OCI-LY7 (cell line): ENCODE measurements at regions not wholly inside any gene's neighbourhood (a gene's known extent, or its start where the extent isn't known, plus 50 kb on each side); places are given as distances from the start of the nearest gene placed in this dataset.

Experiments used
- BruUV-seq: library from RNA; stranded (reverse); fragments of 400-500 nt; replicated peaks from 2 replicates; lab custom pipeline; 2021; lab: Mats Ljungman, UMichigan
- CTCF ChIA-PET: fragments of 300-600 bp; sonication (Branson Sonifier 250); formaldehyde crosslinking; loops from one replicate; lab custom pipeline; 2022; ENCODE audit warnings: antibody characterized with exemption; ENCODE audit not compliant: unreplicated experiment; lab: Charles Lee
- POLR2A ChIA-PET: fragments of 300-600 bp; sonication (Branson Sonifier 250); formaldehyde crosslinking; loops from one replicate; lab custom pipeline; 2022; ENCODE audit warnings: antibody characterized with exemption; lab: Charles Lee
- DNase-seq: peaks from one replicate; pipeline ENCODE4 v3.0.0-alpha.2; 2015; ENCODE audit warnings: low spot score
- H2AFZ ChIP-seq: fragments of 200-600 bp; sonication (generic), shearing (Covaris generic); 2 replicates; pipeline ENCODE4 v1.6.1; 2014; ENCODE audit warnings: mild to moderate bottlenecking, antibody characterized with exemption, low read length, moderate library complexity
- H3K27ac ChIP-seq: fragments of 200-600 bp; sonication (generic); 2 replicates; pipeline ENCODE4 v1.5.1; 2014; ENCODE audit warnings: mixed run types, low read depth, mild to moderate bottlenecking, moderate library complexity, low read length, inconsistent platforms; ENCODE audit not compliant: poor library complexity, severe bottlenecking
- H3K36me3 ChIP-seq: fragments of 200-600 bp; sonication (generic); 2 replicates; pipeline ENCODE4 v1.6.1; 2014; ENCODE audit warnings: mild to moderate bottlenecking, antibody characterized with exemption, low read length, moderate library complexity, mixed read lengths; ENCODE audit not compliant: insufficient read depth
- H3K4me1 ChIP-seq: fragments of 200-600 bp; sonication (generic); 2 replicates; pipeline ENCODE4 v1.5.1; 2014; ENCODE audit warnings: mild to moderate bottlenecking, low read length; ENCODE audit not compliant: insufficient read depth, poor library complexity, severe bottlenecking
- H3K4me2 ChIP-seq: fragments of 200-600 bp; sonication (generic); 2 replicates; pipeline ENCODE4 v1.6.1; 2014; ENCODE audit warnings: mild to moderate bottlenecking, low read length
- H3K4me3 ChIP-seq: fragments of 200-600 bp; sonication (generic); 2 replicates; pipeline ENCODE4 v1.5.1; 2014; ENCODE audit warnings: mild to moderate bottlenecking, low read depth, low read length; ENCODE audit not compliant: poor library complexity, severe bottlenecking
- H3K79me2 ChIP-seq: fragments of 200-600 bp; sonication (generic); 2 replicates; pipeline ENCODE4 v1.6.1; 2016; ENCODE audit warnings: low read depth, mild to moderate bottlenecking, low read length, moderate library complexity, mixed read lengths; ENCODE audit not compliant: insufficient read depth
- H3K9me2 ChIP-seq: fragments of 200-600 bp; sonication (generic); 2 replicates; pipeline ENCODE4 v1.6.1; 2016; ENCODE audit warnings: mild to moderate bottlenecking, low read length, mixed read lengths; ENCODE audit not compliant: insufficient read depth
- H3K9me3 ChIP-seq: fragments of 200-600 bp; sonication (generic); 2 replicates; pipeline ENCODE4 v1.6.1; 2014; ENCODE audit warnings: mild to moderate bottlenecking, mixed run types, low read length, mixed read lengths
- H4K20me1 ChIP-seq: fragments of 200-600 bp; sonication (generic); 2 replicates; pipeline ENCODE4 v1.6.1; 2014; ENCODE audit warnings: mild to moderate bottlenecking, antibody characterized with exemption, low read length, moderate library complexity, mixed read lengths; ENCODE audit not compliant: insufficient read depth
- CTCF ChIP-seq: fragments of 200-600 bp; sonication (generic); conservative IDR thresholded peaks from 2 replicates; pipeline ENCODE4 v1.5.1; 2014; ENCODE audit warnings: mild to moderate bottlenecking, antibody characterized with exemption, low read length, moderate library complexity, mixed read lengths
- EZH2phosphoT487 ChIP-seq: fragments of 200-600 bp; sonication (generic); IDR thresholded peaks from 2 replicates; pipeline ENCODE4 v1.6.1; 2018; ENCODE audit warnings: low read depth, borderline replicate concordance, mild to moderate bottlenecking, mixed run types, antibody characterized with exemption, low read length, moderate library complexity, mixed read lengths
- intact Hi-C: fragments of 100-400 bp; cut with micrococcal nuclease; formaldehyde crosslinking; loops from one replicate; pipeline ENCODE4 v1.10.0; 2022; ENCODE audit not compliant: unreplicated experiment

GRCh38 chr17:22435231-22435974 lies 743.1 kb downstream of the KCNJ18 start:
- Histone ChIP-seq H3K9me2 (no peaks in the 10 kb centered on the region), H3K4me2 (no peak overlapping the region), H3K4me1 (no peaks in the 10 kb centered on the region), H2AFZ (no peak overlapping the region), H4K20me1 (no peaks in the 10 kb centered on the region), H3K27ac (no peak overlapping the region), H3K9me3 (no peaks in the 10 kb centered on the region), H3K4me3 (no peak overlapping the region), H3K36me3 (no peaks in the 10 kb centered on the region), H3K79me2 (no peaks in the 10 kb centered on the region)
- no TSS peak for BruUV-seq
- intact Hi-C loops, result no loop called here
- DNase-seq, result no peak
- no peak for TF ChIP-seq CTCF
- no peak for TF ChIP-seq EZH2phosphoT487
- ChIA-PET POLR2A (no interaction called here), CTCF (no interaction called here)

GRCh38 chr17:22441776-22442175 lies 749.5 kb downstream of the KCNJ18 start:
- no peaks in the 10 kb centered on the region for H4K20me1 ChIP-seq
- no peak overlapping the region for H3K4me3 ChIP-seq
- H3K27ac ChIP-seq, result no peak overlapping the region
- no peak for DNase-seq
- intact Hi-C loops, result no loop called here
- H3K9me3 ChIP-seq, result no peaks in the 10 kb centered on the region
- no peak overlapping the region for H2AFZ ChIP-seq
- ChIA-PET POLR2A (no interaction called here), CTCF (no interaction called here)
- BruUV-seq, result no TSS peak
- H3K9me2 ChIP-seq, result no peaks in the 10 kb centered on the region
- H3K79me2 ChIP-seq, result no peaks in the 10 kb centered on the region
- H3K4me2 ChIP-seq, result no peak overlapping the region
- no peaks in the 10 kb centered on the region for H3K4me1 ChIP-seq
- TF ChIP-seq CTCF, result no peak
- no peak for TF ChIP-seq EZH2phosphoT487
- no peaks in the 10 kb centered on the region for H3K36me3 ChIP-seq

- Histone ChIP-seq H3K79me2 (no peaks in the 10 kb centered on the region), H4K20me1 (no peaks in the 10 kb centered on the region), H3K9me2 (no peaks in the 10 kb centered on the region), H3K9me3 (no peaks in the 10 kb centered on the region), H3K4me1 (no peaks in the 10 kb centered on the region), H3K36me3 (no peaks in the 10 kb centered on the region), H2AFZ (no peak overlapping the region), H3K4me2 (no peak overlapping the region), H3K4me3 (no peak overlapping the region), H3K27ac (no peak overlapping the region)
- intact Hi-C loops, result no loop called here
- ChIA-PET CTCF (no interaction called here), POLR2A (no interaction called here)
- TF ChIP-seq EZH2phosphoT487 (no peak), CTCF (no peak)
- no TSS peak for BruUV-seq
- no peak for DNase-seq
Measured at GRCh38 chr17:22443061-22443460, 750.7 kb downstream of the KCNJ18 start.
